Lower leg skin (tissue), 3 donors: ENCODE measurements at regions not wholly inside any gene's neighbourhood (a gene's known extent, or its start where the extent isn't known, plus 50 kb on each side); places are given as distances from the start of the nearest gene placed in this dataset.

Experiments used
- CTCF ChIP-seq, 3 donors: fragments of 450-650 bp; IDR thresholded peaks; one replicate each; pipeline ENCODE4 v1.5.1; 2016; ENCODE audit warnings: antibody characterized with exemption in 3 of 3, mild to moderate bottlenecking in 3 of 3, moderate library complexity in 2 of 3
- POLR2A ChIP-seq, 2 donors: fragments of 450-650 bp; IDR thresholded peaks; one replicate each; pipeline ENCODE4 v1.6.1; 2016 to 2017; ENCODE audit warnings: antibody characterized with exemption in 2 of 2, mild to moderate bottlenecking in 1 of 2, moderate library complexity in 1 of 2

DNA sequence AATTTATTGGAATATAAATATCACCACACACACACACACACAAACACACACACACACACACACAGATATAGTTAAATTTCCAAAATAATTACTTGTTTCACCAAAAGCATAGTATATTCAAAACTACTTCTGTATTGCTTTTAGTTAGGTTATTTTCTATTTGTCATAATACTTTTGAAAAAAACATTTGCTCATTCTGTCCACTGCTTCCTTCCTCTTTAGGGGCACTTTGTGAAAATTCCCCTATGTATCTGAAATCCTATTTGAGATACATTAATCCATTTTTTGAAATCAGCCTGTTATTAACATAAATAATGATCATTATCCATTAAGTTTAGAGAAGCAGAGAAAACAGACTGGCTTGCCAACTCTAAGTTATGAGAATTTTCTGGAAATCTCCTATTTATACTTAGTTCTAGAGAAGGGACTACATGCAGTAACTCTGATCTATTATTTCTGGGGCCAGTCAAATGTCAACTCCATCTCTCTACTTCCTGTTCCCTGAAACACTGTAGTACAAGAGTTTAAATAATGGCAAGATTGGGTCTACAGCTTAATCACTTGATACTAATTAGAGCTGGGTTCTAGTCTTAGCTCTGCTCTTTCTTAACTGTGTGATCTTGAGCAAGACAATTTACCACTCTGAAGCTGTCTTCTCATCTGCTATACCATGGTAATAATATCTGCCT lies 54.4 kb upstream of the GPR174 start:
- no peak for TF ChIP-seq POLR2A (IDR thresholded peaks at IDR 0.05)
- no peak for TF ChIP-seq CTCF (IDR thresholded peaks at IDR 0.05)
